Calu3 (cell line): ENCODE measurements at regions not wholly inside any gene's neighbourhood (a gene's known extent, or its start where the extent isn't known, plus 50 kb on each side); places are given as distances from the start of the nearest gene placed in this dataset.

Source experiments
- BruUV-seq: library from RNA; stranded (reverse); fragments of 400-500 nt; replicated peaks from 2 replicates; lab custom pipeline; 2021; lab: Mats Ljungman, UMichigan
- CTCF ChIA-PET: fragments of 300-600 bp; sonication (Branson Sonifier 250); formaldehyde crosslinking; loops from one replicate; lab custom pipeline; 2022; ENCODE audit warnings: antibody characterized with exemption; lab: Charles Lee
- DNase-seq: peaks from one replicate; pipeline ENCODE4 v3.0.0; 2022
- H3K27ac Mint-ChIP-seq: one replicate; pipeline ENCODE4 v1.8.0; 2022; ENCODE audit warnings: mixed read lengths; ENCODE audit not compliant: unreplicated experiment
- H3K27me3 Mint-ChIP-seq: one replicate; pipeline ENCODE4 v1.8.0; 2022; ENCODE audit warnings: mixed read lengths; ENCODE audit not compliant: unreplicated experiment
- H3K36me3 Mint-ChIP-seq: one replicate; pipeline ENCODE4 v1.8.0; 2022; ENCODE audit warnings: mild to moderate bottlenecking, moderate library complexity, mixed read lengths; ENCODE audit not compliant: insufficient read depth, unreplicated experiment
- H3K4me1 Mint-ChIP-seq: one replicate; pipeline ENCODE4 v1.8.0; 2022; ENCODE audit warnings: mild to moderate bottlenecking, low read depth, mixed read lengths; ENCODE audit not compliant: unreplicated experiment
- H3K4me3 Mint-ChIP-seq: one replicate; pipeline ENCODE4 v1.8.0; 2022; ENCODE audit warnings: mild to moderate bottlenecking, low read depth, moderate library complexity, mixed read lengths; ENCODE audit not compliant: unreplicated experiment
- H3K9me3 Mint-ChIP-seq: one replicate; pipeline ENCODE4 v1.8.0; 2022; ENCODE audit warnings: low read depth, mixed read lengths; ENCODE audit not compliant: unreplicated experiment
- intact Hi-C: fragments of 100-400 bp; cut with micrococcal nuclease; formaldehyde crosslinking; loops from one replicate; pipeline ENCODE4 v1.10.0; 2022; ENCODE audit not compliant: unreplicated experiment
- TF ChIP-seq, protein P1 (sequence below): fragments of 200-600 bp; IDR thresholded peaks from one replicate; pipeline ENCODE4 v1.8.0; 2022; ENCODE audit warnings: antibody characterized with exemption; ENCODE audit not compliant: unreplicated experiment

DNA sequence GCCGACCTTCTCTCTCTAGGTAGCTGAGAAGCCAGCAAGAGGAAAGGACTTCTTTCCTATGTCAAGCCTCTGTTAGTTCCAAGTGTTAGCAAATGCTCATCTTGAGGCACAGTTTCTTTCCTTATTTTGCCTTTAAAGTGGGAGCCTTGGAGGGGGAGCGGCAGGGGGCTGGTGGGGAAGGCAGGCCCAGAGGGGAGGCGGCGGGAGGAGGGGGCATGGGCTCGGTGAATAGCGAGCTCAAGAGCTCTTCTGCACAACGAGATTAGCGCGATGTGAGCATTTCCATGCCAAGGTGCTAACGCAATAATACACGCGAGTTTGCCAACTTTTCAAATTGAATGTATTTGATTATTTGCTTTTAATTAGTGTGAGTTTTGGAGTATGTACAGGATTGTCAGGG, 372.6 kb downstream of the RPS6KC1 start:
- no peak for DNase-seq
- CTCF ChIA-PET, result interaction anchor here (0.6 kb wide), 1 partner anchor 9 kb away, joined by 4 read pairs; no protein-coding TSS in a partner anchor
- intact Hi-C loops, result no loop called here
- H3K27ac Mint-ChIP-seq, result no peak overlapping the region
- H3K4me3 Mint-ChIP-seq, result no peak overlapping the region
- TF ChIP-seq, protein P1, sequence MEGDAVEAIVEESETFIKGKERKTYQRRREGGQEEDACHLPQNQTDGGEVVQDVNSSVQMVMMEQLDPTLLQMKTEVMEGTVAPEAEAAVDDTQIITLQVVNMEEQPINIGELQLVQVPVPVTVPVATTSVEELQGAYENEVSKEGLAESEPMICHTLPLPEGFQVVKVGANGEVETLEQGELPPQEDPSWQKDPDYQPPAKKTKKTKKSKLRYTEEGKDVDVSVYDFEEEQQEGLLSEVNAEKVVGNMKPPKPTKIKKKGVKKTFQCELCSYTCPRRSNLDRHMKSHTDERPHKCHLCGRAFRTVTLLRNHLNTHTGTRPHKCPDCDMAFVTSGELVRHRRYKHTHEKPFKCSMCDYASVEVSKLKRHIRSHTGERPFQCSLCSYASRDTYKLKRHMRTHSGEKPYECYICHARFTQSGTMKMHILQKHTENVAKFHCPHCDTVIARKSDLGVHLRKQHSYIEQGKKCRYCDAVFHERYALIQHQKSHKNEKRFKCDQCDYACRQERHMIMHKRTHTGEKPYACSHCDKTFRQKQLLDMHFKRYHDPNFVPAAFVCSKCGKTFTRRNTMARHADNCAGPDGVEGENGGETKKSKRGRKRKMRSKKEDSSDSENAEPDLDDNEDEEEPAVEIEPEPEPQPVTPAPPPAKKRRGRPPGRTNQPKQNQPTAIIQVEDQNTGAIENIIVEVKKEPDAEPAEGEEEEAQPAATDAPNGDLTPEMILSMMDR, result no peak
- H3K36me3 Mint-ChIP-seq, result no peaks in the 10 kb centered on the region
- no peaks in the 10 kb centered on the region for H3K9me3 Mint-ChIP-seq
- BruUV-seq, result no TSS peak
- no peaks in the 10 kb centered on the region for H3K4me1 Mint-ChIP-seq
- peaks cover 69% of the 10 kb centered on the region for H3K27me3 Mint-ChIP-seq

GRCh38 chr1:213425376-213426030, 374.5 kb downstream of the RPS6KC1 start:
- Mint-ChIP-seq H3K4me1 (no peaks in the 10 kb centered on the region), H3K36me3 (no peaks in the 10 kb centered on the region), H3K4me3 (no peak overlapping the region), H3K27me3 (peaks cover 66% of the 10 kb centered on the region), H3K9me3 (no peaks in the 10 kb centered on the region), H3K27ac (no peak overlapping the region)
- no TSS peak for BruUV-seq
- TF ChIP-seq, protein P1, result no peak
- CTCF ChIA-PET, result interaction anchor here (0.5 kb wide), 1 partner anchor 654 kb away, joined by 3 read pairs; no protein-coding TSS in a partner anchor
- intact Hi-C loops, result no loop called here
- no peak for DNase-seq

DNA sequence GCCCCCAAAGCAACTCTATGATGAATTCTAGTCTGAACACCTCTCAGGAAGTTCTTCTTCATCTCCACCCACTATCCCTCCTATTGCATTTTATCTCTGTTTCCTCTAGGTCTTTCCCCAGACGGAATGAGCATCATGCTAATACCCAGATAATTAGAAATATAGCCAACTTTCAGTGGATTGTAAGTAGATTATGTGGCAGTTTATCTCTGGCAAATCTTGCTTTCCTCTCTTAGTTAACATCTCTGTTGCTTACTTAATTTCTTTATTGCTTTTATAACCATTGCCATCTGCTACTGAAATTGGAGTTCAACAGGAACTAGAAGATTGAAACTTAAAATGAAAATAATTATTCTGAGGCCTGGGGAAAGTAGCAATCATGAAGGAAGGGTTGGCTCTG, 378.6 kb downstream of the RPS6KC1 start:
- peaks cover 57% of the 10 kb centered on the region for H3K27me3 Mint-ChIP-seq
- H3K36me3 Mint-ChIP-seq, result no peaks in the 10 kb centered on the region
- no peak overlapping the region for H3K27ac Mint-ChIP-seq
- intact Hi-C loops, result no loop called here
- TF ChIP-seq, protein P1, result no peak
- no peak overlapping the region for H3K4me3 Mint-ChIP-seq
- no peak for DNase-seq
- no peaks in the 10 kb centered on the region for H3K9me3 Mint-ChIP-seq
- CTCF ChIA-PET, result no interaction called here
- no TSS peak for BruUV-seq
- H3K4me1 Mint-ChIP-seq, result no peaks in the 10 kb centered on the region

DNA sequence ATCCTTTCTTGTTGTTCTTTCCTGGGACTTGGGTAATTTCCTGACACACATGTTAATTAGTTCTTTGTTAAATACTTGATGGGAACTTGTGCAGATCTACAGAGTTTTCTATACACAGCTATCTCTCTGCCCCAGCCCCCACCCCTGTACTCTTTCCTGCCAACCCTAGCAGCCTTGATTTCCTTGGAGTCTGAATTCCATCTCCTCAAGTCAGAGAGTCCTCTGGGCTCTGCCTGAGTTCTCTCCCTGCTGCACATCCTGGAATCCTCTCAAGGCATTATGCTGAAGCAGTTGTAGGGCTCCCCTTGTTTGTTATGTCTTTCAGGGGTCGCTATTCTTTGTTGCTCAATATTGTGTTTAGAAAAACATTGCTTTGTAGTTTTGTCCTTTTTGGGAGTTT, 384.7 kb downstream of the RPS6KC1 start:
- no peak overlapping the region for H3K4me3 Mint-ChIP-seq
- TF ChIP-seq, protein P1, result no peak
- no TSS peak for BruUV-seq
- CTCF ChIA-PET, result no interaction called here
- no peak for DNase-seq
- H3K27me3 Mint-ChIP-seq, result peaks cover 17% of the 10 kb centered on the region
- peaks cover 4% of the 10 kb centered on the region for H3K9me3 Mint-ChIP-seq
- intact Hi-C loops, result no loop called here
- H3K4me1 Mint-ChIP-seq, result no peaks in the 10 kb centered on the region
- no peak overlapping the region for H3K27ac Mint-ChIP-seq
- H3K36me3 Mint-ChIP-seq, result no peaks in the 10 kb centered on the region
